ENCODE measurements at regions not wholly inside any gene's neighbourhood (a gene's known extent, or its start where the extent isn't known, plus 50 kb on each side); places are given as distances from the start of the nearest gene placed in this dataset.
A peak's percentile ranks its signal among the peaks of the same experiment; 100 is the strongest.

GRCh38 chr10:71079761-71080380 lies 132.5 kb upstream of the UNC5B start:
- Mint-ChIP-seq H3K4me3 (no peak overlapping the region), H3K4me1 (no peaks in the 10 kb centered on the region), H3K27me3 (no peaks in the 10 kb centered on the region), H3K27ac (no peak overlapping the region), H3K36me3 (ENCODE audit: low read depth) (no peaks in the 10 kb centered on the region), H3K9me3 (no peaks in the 10 kb centered on the region)
- DNase-seq, result peak; percentile 4
- no peak for TF ChIP-seq CTCF (IDR thresholded peaks at IDR 0.05)
- CTCF ChIA-PET, result no interaction called here
- POLR2A ChIA-PET, result no interaction called here
- ATAC-seq (ENCODE audit: low read depth), result no peak
- intact Hi-C loops (cut with micrococcal nuclease), result no loop called here

- Mint-ChIP-seq H3K9me3 (no peaks in the 10 kb centered on the region), H3K4me3 (no peak overlapping the region), H3K4me1 (no peaks in the 10 kb centered on the region), H3K27me3 (no peaks in the 10 kb centered on the region), H3K36me3 (ENCODE audit: low read depth) (no peaks in the 10 kb centered on the region), H3K27ac (no peak overlapping the region)
- no peak for TF ChIP-seq CTCF (IDR thresholded peaks at IDR 0.05)
- intact Hi-C loops (cut with micrococcal nuclease), result no loop called here
- ChIA-PET CTCF (no interaction called here), POLR2A (no interaction called here)
- ATAC-seq (ENCODE audit: low read depth) (no peak), DNase-seq (peak; percentile 7)
Observed at GRCh38 chr10:71080381-71081228, 131.8 kb upstream of the UNC5B start.

GRCh38 chr10:71081229-71081560 lies 131.2 kb upstream of the UNC5B start:
- Mint-ChIP-seq H3K36me3 (ENCODE audit: low read depth) (no peaks in the 10 kb centered on the region), H3K4me3 (no peak overlapping the region), H3K9me3 (no peaks in the 10 kb centered on the region), H3K27ac (no peak overlapping the region), H3K4me1 (no peaks in the 10 kb centered on the region), H3K27me3 (no peaks in the 10 kb centered on the region)
- ChIA-PET CTCF (no interaction called here), POLR2A (no interaction called here)
- TF ChIP-seq CTCF (IDR thresholded peaks at IDR 0.05), result no peak
- DNase-seq (no peak), ATAC-seq (ENCODE audit: low read depth) (no peak)
- intact Hi-C loops (cut with micrococcal nuclease), result no loop called here

GRCh38 chr10:71081912-71082311 lies 130.5 kb upstream of the UNC5B start:
- H3K27ac Mint-ChIP-seq, result no peak overlapping the region
- H3K36me3 Mint-ChIP-seq (ENCODE audit: low read depth), result no peaks in the 10 kb centered on the region
- no peak for DNase-seq
- no peak overlapping the region for H3K4me3 Mint-ChIP-seq
- no peaks in the 10 kb centered on the region for H3K27me3 Mint-ChIP-seq
- no peaks in the 10 kb centered on the region for H3K9me3 Mint-ChIP-seq
- ChIA-PET POLR2A (no interaction called here), CTCF (no interaction called here)
- ATAC-seq (ENCODE audit: low read depth), result no peak
- no peaks in the 10 kb centered on the region for H3K4me1 Mint-ChIP-seq
- TF ChIP-seq CTCF (IDR thresholded peaks at IDR 0.05), result no peak
- intact Hi-C loops (cut with micrococcal nuclease), result no loop called here

- Mint-ChIP-seq H3K27me3 (no peaks in the 10 kb centered on the region), H3K9me3 (no peaks in the 10 kb centered on the region), H3K36me3 (ENCODE audit: low read depth) (no peaks in the 10 kb centered on the region), H3K27ac (no peak overlapping the region), H3K4me1 (no peaks in the 10 kb centered on the region), H3K4me3 (no peak overlapping the region)
- ATAC-seq (ENCODE audit: low read depth) (no peak), DNase-seq (no peak)
- CTCF ChIA-PET, result no interaction called here
- POLR2A ChIA-PET, result no interaction called here
- intact Hi-C loops (cut with micrococcal nuclease), result no loop called here
- no peak for TF ChIP-seq CTCF (IDR thresholded peaks at IDR 0.05)
Observed at GRCh38 chr10:71082960-71083715, 129.2 kb upstream of the UNC5B start.
